GM20000 (cell line): ENCODE measurements at regions not wholly inside any gene's neighbourhood (a gene's known extent, or its start where the extent isn't known, plus 50 kb on each side); places are given as distances from the start of the nearest gene placed in this dataset.
A peak's percentile ranks its signal among the peaks of the same experiment; 100 is the strongest.
"Not testable (repeated sequence)": the region's sequence is repeated elsewhere in the genome, so short reads cannot be mapped to it uniquely, and the experiment has no call there.

ENCODE experiments used
- DNase-seq: peaks from one replicate; pipeline ENCODE4 v3.0.0; 2012; ENCODE audit warnings: low spot score
- CTCF ChIP-seq: IDR thresholded peaks from 2 replicates; pipeline ENCODE4 v1.5.1; 2012; ENCODE audit warnings: mild to moderate bottlenecking, control low read depth; ENCODE audit errors: extremely low read depth, missing control alignments

GRCh38 chr15:83364501-83364900, 80.0 kb upstream of the BNC1 start:
- TF ChIP-seq CTCF = no peak
- no peak for DNase-seq

- no peak for TF ChIP-seq CTCF
- no peak for DNase-seq
Observed at GRCh38 chr15:83365370-83365938, 81.0 kb upstream of the BNC1 start.

- no peak for DNase-seq
- TF ChIP-seq CTCF = no peak
Observed at GRCh38 chr15:83372434-83372891, 74.7 kb upstream of the SH3GL3 start.

- no peak for TF ChIP-seq CTCF
- DNase-seq = no peak
Observed at GRCh38 chr15:83378921-83379578, 68.1 kb upstream of the SH3GL3 start.

GRCh38 chr15:83379579-83379959, 67.6 kb upstream of the SH3GL3 start:
- no peak for DNase-seq

GRCh38 chr15:83380059-83380458, 67.1 kb upstream of the SH3GL3 start:
- TF ChIP-seq CTCF = no peak
- DNase-seq = no peak

More at GRCh38 chr15:83379579-83379959, 67.6 kb upstream of the SH3GL3 start:
- no peak for TF ChIP-seq CTCF

GRCh38 chr15:83380682-83381081, 66.5 kb upstream of the SH3GL3 start:
- peak; percentile 79 for DNase-seq
- peak; percentile 57 for TF ChIP-seq CTCF

GRCh38 chr15:83383608-83384139, 63.5 kb upstream of the SH3GL3 start:
- not testable (repeated sequence) for DNase-seq
